ENCODE measurements at regions not wholly inside any gene's neighbourhood (a gene's known extent, or its start where the extent isn't known, plus 50 kb on each side); places are given as distances from the start of the nearest gene placed in this dataset.

GRCh38 chr2:12897181-12897580, 180.4 kb downstream of the TRIB2 start:
- DNase-seq (ENCODE audit: low spot score) (no peak), ATAC-seq (no peak), FAIRE-seq (no peak)
- intact Hi-C loops (cut with micrococcal nuclease; ENCODE audit: unreplicated experiment) (no loop called here), in situ Hi-C loops (cut with HindIII; ENCODE audit: extremely low pct_ligation_motif_present, low pct_unique_long_range_greater_than_20kb) (no loop called here)
- Histone ChIP-seq H3K36me3 (replicated peaks in 1 of 2; ENCODE audit: control insufficient read depth in 1 of 2, insufficient read depth in 2 of 2, low read length in 2 of 2) (no peaks in the 10 kb centered on the region), H3K4me3 (replicated peaks in 1 of 3; ENCODE audit: insufficient read depth in 1 of 3, low read depth in 2 of 3, low read length in 3 of 3) (no peak overlapping the region), H3K27me3 (ENCODE audit: control insufficient read depth in 1 of 2, insufficient read depth in 2 of 2, low read length in 2 of 2) (no peaks in the 10 kb centered on the region), H3K4me2 (ENCODE audit: low read depth, low read length) (no peak overlapping the region), H3K27ac (ENCODE audit: extremely low read length, insufficient read depth, low read length) (no peak overlapping the region), H4K20me1 (ENCODE audit: insufficient read depth, low read length) (no peaks in the 10 kb centered on the region), H3K4me1 (ENCODE audit: insufficient read depth, low read length) (no peaks in the 10 kb centered on the region), H3K9me3 (ENCODE audit: low read length) (peaks cover 57% of the 10 kb centered on the region), H2AFZ (ENCODE audit: low read length) (no peak overlapping the region), H3K79me2 (ENCODE audit: insufficient read depth, low read length) (no peaks in the 10 kb centered on the region), H3K9ac (ENCODE audit: insufficient read depth, low read depth, low read length) (no peak overlapping the region)
- TF ChIP-seq EP300 (IDR thresholded peaks at IDR 0.05; ENCODE audit: low read depth in 2 of 2, low read length in 2 of 2) (no peak), EP300 (CRISPR knock-in tag; IDR thresholded peaks at IDR 0.05; ENCODE audit: borderline replicate concordance) (no peak), ZNF432 (CRISPR knock-in tag; IDR thresholded peaks at IDR 0.05; ENCODE audit: borderline replicate concordance) (no peak), THYN1 (CRISPR knock-in tag; IDR thresholded peaks at IDR 0.05; ENCODE audit: borderline replicate concordance, low read depth) (no peak)
- POLR2A ChIA-PET: no interaction called here
- WGBS (ENCODE audit: low lambda C conversion rate): 3% methylated on average over 1 of the region's 1 CpG
- no TSS peak for BruUV-seq (replicated peaks)
- CTCF ChIA-PET (ENCODE audit: low intra/inter-chr PET ratio, low total read pairs): no interaction called here

- CTCF ChIA-PET (ENCODE audit: low intra/inter-chr PET ratio, low total read pairs): no interaction called here
- no peak for TF ChIP-seq ZBTB34 (CRISPR knock-in tag; IDR thresholded peaks at IDR 0.05)
- no peak for TF ChIP-seq ZNF629 (CRISPR knock-in tag; conservative IDR thresholded peaks at IDR 0.05)
- no peak for TF ChIP-seq ARHGAP35 (CRISPR knock-in tag; IDR thresholded peaks at IDR 0.05; ENCODE audit: borderline replicate concordance)
- TF ChIP-seq RERE (CRISPR knock-in tag; IDR thresholded peaks at IDR 0.05; ENCODE audit: low read depth): no peak
- no peak for TF ChIP-seq HOMEZ (CRISPR knock-in tag; IDR thresholded peaks at IDR 0.05; ENCODE audit: low read depth)
- TF ChIP-seq HES4 (CRISPR knock-in tag; IDR thresholded peaks at IDR 0.05; ENCODE audit: borderline replicate concordance): no peak
Observed at GRCh38 chr2:12903272-12903671, 186.5 kb downstream of the TRIB2 start.

More at GRCh38 chr2:12903272-12903671, 186.5 kb downstream of the TRIB2 start:
- Histone ChIP-seq H3K4me1 (ENCODE audit: insufficient read depth, low read length) (no peaks in the 10 kb centered on the region), H4K20me1 (ENCODE audit: insufficient read depth, low read length) (no peaks in the 10 kb centered on the region), H3K27ac (ENCODE audit: extremely low read length, insufficient read depth, low read length) (no peak overlapping the region), H3K36me3 (replicated peaks in 1 of 2; ENCODE audit: control insufficient read depth in 1 of 2, insufficient read depth in 2 of 2, low read length in 2 of 2) (no peaks in the 10 kb centered on the region), H3K79me2 (ENCODE audit: insufficient read depth, low read length) (no peaks in the 10 kb centered on the region), H3K27me3 (ENCODE audit: control insufficient read depth in 1 of 2, insufficient read depth in 2 of 2, low read length in 2 of 2) (no peaks in the 10 kb centered on the region), H2AFZ (ENCODE audit: low read length) (no peak overlapping the region), H3K4me2 (ENCODE audit: low read depth, low read length) (no peak overlapping the region), H3K4me3 (replicated peaks in 1 of 3; ENCODE audit: insufficient read depth in 1 of 3, low read depth in 2 of 3, low read length in 3 of 3) (no peak overlapping the region), H3K9ac (ENCODE audit: insufficient read depth, low read depth, low read length) (no peak overlapping the region), H3K9me3 (ENCODE audit: low read length) (peaks cover 9% of the 10 kb centered on the region; the same call in 1 of the 2 replicates)
- in situ Hi-C loops (cut with HindIII; ENCODE audit: extremely low pct_ligation_motif_present, low pct_unique_long_range_greater_than_20kb): no loop called here
- DNase-seq (ENCODE audit: low spot score) (no peak), FAIRE-seq (no peak), ATAC-seq (no peak)
- no TSS peak for BruUV-seq (replicated peaks)
- intact Hi-C loops (cut with micrococcal nuclease; ENCODE audit: unreplicated experiment): no loop called here
- WGBS (ENCODE audit: low lambda C conversion rate): 27% methylated on average over 2 of the region's 2 CpGs
- POLR2A ChIA-PET: no interaction called here

Measured in HepG2 (cell line).